HCT116 (cell line): ENCODE measurements at regions not wholly inside any gene's neighbourhood (a gene's known extent, or its start where the extent isn't known, plus 50 kb on each side); places are given as distances from the start of the nearest gene placed in this dataset.

Experiments
- ATAC-seq: fragments of 200-7000 bp; cut with Tn5 transposase; 2 replicates; pipeline ENCODE4 v1.9.1; 2020; ENCODE audit warnings: mild to moderate bottlenecking, moderate library complexity
- BruUV-seq: library from RNA; stranded (reverse); fragments of 400-500 nt; replicated peaks from 2 replicates; lab custom pipeline; 2021; lab: Mats Ljungman, UMichigan
- CTCF ChIA-PET: fragments of 300-600 bp; sonication (Branson Sonifier 250); formaldehyde crosslinking; loops from one replicate; lab custom pipeline; 2021; ENCODE audit warnings: antibody characterized with exemption; lab: Charles Lee
- POLR2A ChIA-PET: fragments of 300-600, 350-600 bp; sonication (Branson Sonifier 250); formaldehyde crosslinking; loops from one replicate; lab custom pipeline; 2021; ENCODE audit warnings: antibody characterized with exemption; lab: Charles Lee
- RAD21 ChIA-PET, 2 experiments: fragments of 300-600 bp; sonication (Branson Sonifier 250); formaldehyde crosslinking; loops; one replicate each; lab custom pipeline; 2023; ENCODE audit warnings: low total read pairs in 2 of 2; ENCODE audit not compliant: uncharacterized antibody in 2 of 2, unreplicated experiment in 2 of 2, low non-redundant PET in 1 of 2; lab: Charles Lee
- DNase-seq: peaks from one replicate; pipeline ENCODE4 v3.0.0-alpha.2; 2010; ENCODE audit warnings: low read depth, low spot score
- H2AFZ ChIP-seq: fragments of 200-600 bp; shearing (Covaris generic), sonication (generic); 2 replicates; pipeline ENCODE4 v1.6.1; 2017; ENCODE audit warnings: low read depth, mixed run types, mixed read lengths, antibody characterized with exemption, low read length; ENCODE audit not compliant: poor library complexity, severe bottlenecking
- H3K27ac ChIP-seq: 2 replicates; pipeline ENCODE4 v1.5.1; 2012; ENCODE audit warnings: low read depth, low read length
- H3K27me3 ChIP-seq: fragments of 200-600 bp; sonication (generic); 2 replicates; pipeline ENCODE4 v1.6.1; 2016; ENCODE audit warnings: mixed run types, low read length, mixed read lengths; ENCODE audit not compliant: insufficient read depth
- H3K36me3 ChIP-seq, 2 experiments: fragments of 200-500 bp in 1 of 2; fragments of 200-600 bp in 1 of 2; sonication (Bioruptor generic) in 1 of 2; sonication (generic) in 1 of 2; 2 replicates each; pipeline versions ENCODE4 v1.5.1 to v1.6.1; 2014 to 2016; ENCODE audit warnings: low read length in 2 of 2, inconsistent platforms in 1 of 2, mixed read lengths in 1 of 2, mixed run types in 1 of 2; ENCODE audit not compliant: insufficient read depth in 2 of 2, control insufficient read depth in 1 of 2
- H3K4me1 ChIP-seq, 2 experiments: fragments of 200-600 bp in 1 of 2; sonication (generic) in 1 of 2; 2 replicates each; pipeline versions ENCODE4 v1.5.1 to v1.6.1; 2012 to 2017; ENCODE audit warnings: low read length in 2 of 2, inconsistent platforms in 1 of 2, mild to moderate bottlenecking in 1 of 2, mixed read lengths in 1 of 2, mixed run types in 1 of 2, moderate library complexity in 1 of 2; ENCODE audit not compliant: insufficient read depth in 2 of 2, control insufficient read depth in 1 of 2
- H3K4me2 ChIP-seq: fragments of 200-600 bp; sonication (generic); 2 replicates; pipeline ENCODE4 v1.6.1; 2017; ENCODE audit warnings: mixed run types, low read length, mixed read lengths
- H3K4me3 ChIP-seq, 2 experiments: fragments of 200-600 bp in 1 of 2; sonication (generic) in 1 of 2; replicated peaks in 1 of 2; 2 replicates each; pipeline ENCODE4 v1.5.1; 2011 to 2016; ENCODE audit warnings: low read length in 2 of 2, control low read depth in 1 of 2, low read depth in 1 of 2, mild to moderate bottlenecking in 1 of 2, mixed read lengths in 1 of 2, mixed run types in 1 of 2
- H3K79me2 ChIP-seq: fragments of 200-600 bp; sonication (generic); 2 replicates; pipeline ENCODE4 v1.6.1; 2017; ENCODE audit warnings: mild to moderate bottlenecking, mixed run types, low read length, moderate library complexity, mixed read lengths; ENCODE audit not compliant: insufficient read depth
- H3K9ac ChIP-seq: fragments of 200-600 bp; sonication (generic); 2 replicates; pipeline ENCODE4 v1.6.1; 2016; ENCODE audit warnings: low read length, mixed read lengths
- H3K9me2 ChIP-seq: fragments of 200-600 bp; sonication (generic), shearing (Covaris generic); 2 replicates; pipeline ENCODE4 v1.6.1; 2017; ENCODE audit warnings: mixed run types, mild to moderate bottlenecking, moderate library complexity; ENCODE audit not compliant: insufficient read depth
- H3K9me3 ChIP-seq, 2 experiments: fragments of 200-500 bp in 1 of 2; fragments of 200-600 bp in 1 of 2; sonication (Bioruptor generic) in 1 of 2; sonication (generic) in 1 of 2; 2 replicates each; pipeline ENCODE4 v1.6.1; 2014 to 2017; ENCODE audit warnings: low read length in 2 of 2, mixed read lengths in 2 of 2, inconsistent platforms in 1 of 2, low read depth in 1 of 2, mild to moderate bottlenecking in 1 of 2, mixed run types in 1 of 2, moderate library complexity in 1 of 2; ENCODE audit not compliant: control insufficient read depth in 1 of 2, insufficient read depth in 1 of 2
- H4K20me1 ChIP-seq: fragments of 200-600 bp; sonication (generic), shearing (Covaris generic); 2 replicates; pipeline ENCODE4 v1.6.1; 2017; ENCODE audit warnings: mixed run types, mild to moderate bottlenecking, moderate library complexity; ENCODE audit not compliant: insufficient read depth
- ATF3 ChIP-seq: IDR thresholded peaks from 2 replicates; pipeline ENCODE4 v1.6.1; 2012
- CBX3 ChIP-seq: IDR thresholded peaks from 2 replicates; pipeline ENCODE4 v1.6.1; 2012; ENCODE audit warnings: low read depth
- CEBPB ChIP-seq: IDR thresholded peaks from 2 replicates; pipeline ENCODE4 v1.6.1; 2012; ENCODE audit warnings: low read depth
- CTCF ChIP-seq, 3 experiments: fragments of 200-600 bp in 1 of 3; sonication (generic) in 1 of 3; IDR thresholded peaks in 2 of 3; conservative IDR thresholded peaks in 1 of 3; 2 replicates each; pipeline ENCODE4 v1.5.1; 2012 to 2017; ENCODE audit warnings: low read depth in 2 of 3, low read length in 2 of 3, antibody characterized with exemption in 1 of 3, borderline replicate concordance in 1 of 3, control low read depth in 1 of 3, mild to moderate bottlenecking in 1 of 3, mixed read lengths in 1 of 3, mixed run types in 1 of 3, moderate library complexity in 1 of 3; ENCODE audit not compliant: insufficient read depth in 1 of 3
- EGR1 ChIP-seq: IDR thresholded peaks from 2 replicates; pipeline ENCODE4 v1.6.1; 2012; ENCODE audit warnings: low read depth
- ELF1 ChIP-seq: IDR thresholded peaks from 2 replicates; pipeline ENCODE4 v1.6.1; 2012; ENCODE audit warnings: low read depth, borderline replicate concordance
- EZH2 ChIP-seq: fragments of 200-600 bp; sonication (generic); IDR thresholded peaks from 2 replicates; pipeline ENCODE4 v1.6.1; 2017; ENCODE audit warnings: antibody characterized with exemption, mixed run types
- EZH2phosphoT487 ChIP-seq: fragments of 200-600 bp; IDR thresholded peaks from 2 replicates; pipeline ENCODE4 v1.6.1; 2018; ENCODE audit warnings: antibody characterized with exemption, borderline replicate concordance
- FOSL1 ChIP-seq: IDR thresholded peaks from 2 replicates; pipeline ENCODE4 v1.6.1; 2012; ENCODE audit warnings: low read depth
- MAX ChIP-seq: IDR thresholded peaks from 2 replicates; pipeline ENCODE4 v1.6.1; 2012
- POLR2A ChIP-seq: IDR thresholded peaks from 2 replicates; pipeline ENCODE4 v1.7.0; 2011; ENCODE audit warnings: borderline replicate concordance; ENCODE audit not compliant: insufficient read depth, insufficient read length; ENCODE audit errors: extremely low read depth
- POLR2AphosphoS5 ChIP-seq: IDR thresholded peaks from 2 replicates; pipeline ENCODE4 v1.6.1; 2011; ENCODE audit warnings: mild to moderate bottlenecking, low read depth, low read length, moderate library complexity
- RAD21 ChIP-seq: IDR thresholded peaks from 2 replicates; pipeline ENCODE4 v1.6.1; 2012; ENCODE audit warnings: low read depth, mild to moderate bottlenecking
- REST ChIP-seq: IDR thresholded peaks from 2 replicates; pipeline ENCODE4 v1.6.1; 2012; ENCODE audit warnings: low read depth
- SIN3A ChIP-seq: IDR thresholded peaks from 2 replicates; pipeline ENCODE4 v1.6.1; 2012; ENCODE audit warnings: low read depth
- SP1 ChIP-seq: IDR thresholded peaks from 2 replicates; pipeline ENCODE4 v1.6.1; 2012; ENCODE audit warnings: low read depth
- SRF ChIP-seq: IDR thresholded peaks from 2 replicates; pipeline ENCODE4 v1.6.1; 2012; ENCODE audit warnings: low read depth
- TCF7L2 ChIP-seq: IDR thresholded peaks from 2 replicates; pipeline ENCODE4 v1.7.0; 2011; ENCODE audit warnings: borderline replicate concordance, inconsistent platforms; ENCODE audit not compliant: insufficient read depth, insufficient read length; ENCODE audit errors: extremely low read depth
- ZFX ChIP-seq: fragments of 450-650 bp; IDR thresholded peaks from 2 replicates; pipeline ENCODE4 v1.6.1; 2017
- intact Hi-C: fragments of 100-400 bp; cut with micrococcal nuclease; formaldehyde crosslinking; loops from 2 replicates; pipeline ENCODE4 v1.10.0; 2022

- H4K20me1 ChIP-seq: no peaks in the 10 kb centered on the region
These were observed 147.2 kb upstream of the PFKP start for GRCh38 chr10:2920168-2920567.

More at GRCh38 chr10:2920168-2920567, 147.2 kb upstream of the PFKP start:
- ATAC-seq (no peak), DNase-seq (no peak)
- H3K4me1 ChIP-seq: no peaks in the 10 kb centered on the region
- no peaks in the 10 kb centered on the region for H3K36me3 ChIP-seq
- H3K27ac ChIP-seq: no peak overlapping the region
- no peak for TF ChIP-seq RAD21
- TF ChIP-seq ATF3: no peak
- no peak for TF ChIP-seq CEBPB
- no peak for TF ChIP-seq REST
- no peak for TF ChIP-seq SRF
- no peak for TF ChIP-seq CBX3
- TF ChIP-seq EGR1: no peak
- TF ChIP-seq MAX: no peak
- no peak for TF ChIP-seq SP1
- TF ChIP-seq CTCF (IDR thresholded peaks at IDR 0.05 in 2 of 3, conservative IDR thresholded peaks at IDR 0.05 in 1 of 3; ENCODE audit: borderline replicate concordance in 1 of 3, insufficient read depth in 1 of 3, low read depth in 2 of 3, low read length in 2 of 3): no peak
- TF ChIP-seq EZH2: no peak
- no peak for TF ChIP-seq TCF7L2
- TF ChIP-seq POLR2A: no peak
- no peak for TF ChIP-seq ZFX
- no peak for TF ChIP-seq FOSL1
- TF ChIP-seq ELF1: no peak
- no peak for TF ChIP-seq SIN3A
- TF ChIP-seq EZH2phosphoT487: no peak
- no peak for TF ChIP-seq POLR2AphosphoS5
- no TSS peak for BruUV-seq
- ChIA-PET RAD21 (no interaction called here), POLR2A (no interaction called here), CTCF (no interaction called here)
- H2AFZ ChIP-seq: no peak overlapping the region
- H3K27me3 ChIP-seq: peaks cover 34% of the 10 kb centered on the region
- H3K4me3 ChIP-seq: no peak overlapping the region
- H3K4me2 ChIP-seq: no peak overlapping the region
- H3K79me2 ChIP-seq: no peaks in the 10 kb centered on the region
- intact Hi-C loops: no loop called here
- H3K9me3 ChIP-seq: no peaks in the 10 kb centered on the region
- no peaks in the 10 kb centered on the region for H3K9me2 ChIP-seq
- H3K9ac ChIP-seq: no peak overlapping the region
